ENCODE measurements at regions not wholly inside any gene's neighbourhood (a gene's known extent, or its start where the extent isn't known, plus 50 kb on each side); places are given as distances from the start of the nearest gene placed in this dataset.

DNA sequence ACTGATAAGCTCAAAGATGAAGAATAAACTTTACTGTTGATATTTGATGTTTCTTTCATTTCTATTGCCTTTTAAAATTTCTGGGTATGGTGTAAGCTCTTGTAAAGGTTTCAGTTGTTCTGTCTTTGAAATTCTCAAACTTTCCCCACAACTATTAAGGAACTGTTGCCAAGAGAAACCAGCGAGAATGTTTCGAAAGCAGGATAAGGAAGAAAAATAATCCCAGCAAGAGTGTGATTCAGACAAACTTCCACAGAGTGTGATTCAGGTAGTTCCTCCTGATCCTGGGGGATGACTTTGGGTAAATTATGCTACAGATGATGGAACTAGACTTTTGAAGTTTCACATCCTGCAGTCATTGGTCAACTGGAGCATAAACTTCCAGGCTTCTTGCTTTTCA lies 632.0 kb downstream of the NSUN3 start:
- TF ChIP-seq POLR2A (IDR thresholded peaks at IDR 0.05; ENCODE audit: extremely low read depth, insufficient read length) (no peak), CTCF (IDR thresholded peaks at IDR 0.05; ENCODE audit: low read depth, low read length) (no peak)
